ENCODE measurements at regions not wholly inside any gene's neighbourhood (a gene's known extent, or its start where the extent isn't known, plus 50 kb on each side); places are given as distances from the start of the nearest gene placed in this dataset.

DNA sequence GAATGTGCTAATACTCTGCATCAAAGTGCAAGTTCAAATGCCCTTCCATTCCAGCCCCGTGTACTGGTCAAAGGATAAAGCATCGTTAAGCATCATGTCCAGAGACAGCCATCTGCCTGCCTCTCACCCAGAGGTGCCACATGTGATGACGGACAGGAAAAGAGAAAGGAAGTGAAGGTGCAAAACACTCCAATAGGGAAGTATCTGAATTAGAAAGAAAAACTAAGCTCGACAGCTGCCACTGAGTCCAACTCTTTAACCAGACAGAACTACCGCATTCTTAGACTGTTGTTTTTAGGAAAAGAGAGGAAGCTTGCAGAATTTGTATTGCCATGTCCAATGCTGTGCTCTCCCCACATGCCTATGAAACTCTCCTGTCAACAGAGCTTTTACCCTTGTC lies 465.0 kb upstream of the SOX5 start:
- Histone ChIP-seq H3K27ac (ENCODE audit: low read length in 2 of 2) (peak overlapping the region; percentile 46 to 55), H2AFZ (ENCODE audit: insufficient read depth, low read depth, low read length, poor library complexity, severe bottlenecking) (peak overlapping the region; percentile 48), H3K4me1 (ENCODE audit: control insufficient read depth in 2 of 2, insufficient read depth in 2 of 2, low read length in 2 of 2) (peaks cover 34 to 36% of the 10 kb centered on the region in 2 donors), H3K36me3 (replicated peaks in 1 of 2; ENCODE audit: control extremely low read depth in 1 of 2, control insufficient read depth in 1 of 2, extremely low read depth in 1 of 2, insufficient read depth in 2 of 2, low read length in 1 of 2) (no peaks in the 10 kb centered on the region), H3K79me2 (ENCODE audit: control insufficient read depth, insufficient read depth, low read length) (no peaks in the 10 kb centered on the region), H4K20me1 (ENCODE audit: control insufficient read depth, insufficient read depth, low read length, poor library complexity, severe bottlenecking) (no peaks in the 10 kb centered on the region), H3K9me3 (ENCODE audit: control extremely low read depth in 1 of 3, control insufficient read depth in 2 of 3, insufficient read depth in 1 of 3, low read length in 2 of 3) (no peaks in the 10 kb centered on the region), H3K4me2 (replicated peaks; ENCODE audit: low read depth, low read length, poor library complexity, severe bottlenecking) (peak overlapping the region; percentile 54), H3K9ac (ENCODE audit: low read length) (peak overlapping the region; percentile 31), H3K4me3 (ENCODE audit: control extremely low read depth in 1 of 5, extremely low read depth in 1 of 5, insufficient read depth in 1 of 5, low read depth in 2 of 5, low read length in 4 of 5) (peak overlapping the region in 3 of 5 experiments; percentile 3 to 41 (median 27)), H3K27me3 (replicated peaks in 1 of 4; ENCODE audit: control extremely low read depth in 1 of 4, control insufficient read depth in 3 of 4, insufficient read depth in 4 of 4, low read length in 3 of 4) (no peaks in the 10 kb centered on the region)
- ChIA-PET POLR2A (no interaction called here), CTCF (interaction anchor here (1.4 kb wide), 1 partner anchor 54 kb away, joined by 3 read pairs; no protein-coding TSS in a partner anchor)
- peak; percentile 46 for DNase-seq
- Mint-ChIP-seq H3K9me3 (ENCODE audit: insufficient read depth) (peaks cover under 1% of the 10 kb centered on the region), H3K4me3 (peak overlapping the region; percentile 73), H3K4me1 (peaks cover 43% of the 10 kb centered on the region), H3K27me3 (no peaks in the 10 kb centered on the region), H3K27ac (peak overlapping the region; percentile 35)
- 0% methylated on average over 2 of the region's 5 CpGs for WGBS (ENCODE audit: insufficient coverage)
- intact Hi-C loops (cut with micrococcal nuclease): no loop called here
- TF ChIP-seq EZH2 (IDR thresholded peaks at IDR 0.05; ENCODE audit: borderline replicate concordance, insufficient read depth, low read depth, low read length, poor library complexity, severe bottlenecking): no peak
- TF ChIP-seq, protein P1, sequence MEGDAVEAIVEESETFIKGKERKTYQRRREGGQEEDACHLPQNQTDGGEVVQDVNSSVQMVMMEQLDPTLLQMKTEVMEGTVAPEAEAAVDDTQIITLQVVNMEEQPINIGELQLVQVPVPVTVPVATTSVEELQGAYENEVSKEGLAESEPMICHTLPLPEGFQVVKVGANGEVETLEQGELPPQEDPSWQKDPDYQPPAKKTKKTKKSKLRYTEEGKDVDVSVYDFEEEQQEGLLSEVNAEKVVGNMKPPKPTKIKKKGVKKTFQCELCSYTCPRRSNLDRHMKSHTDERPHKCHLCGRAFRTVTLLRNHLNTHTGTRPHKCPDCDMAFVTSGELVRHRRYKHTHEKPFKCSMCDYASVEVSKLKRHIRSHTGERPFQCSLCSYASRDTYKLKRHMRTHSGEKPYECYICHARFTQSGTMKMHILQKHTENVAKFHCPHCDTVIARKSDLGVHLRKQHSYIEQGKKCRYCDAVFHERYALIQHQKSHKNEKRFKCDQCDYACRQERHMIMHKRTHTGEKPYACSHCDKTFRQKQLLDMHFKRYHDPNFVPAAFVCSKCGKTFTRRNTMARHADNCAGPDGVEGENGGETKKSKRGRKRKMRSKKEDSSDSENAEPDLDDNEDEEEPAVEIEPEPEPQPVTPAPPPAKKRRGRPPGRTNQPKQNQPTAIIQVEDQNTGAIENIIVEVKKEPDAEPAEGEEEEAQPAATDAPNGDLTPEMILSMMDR (IDR thresholded peaks at IDR 0.05): no peak
- peak; percentile 33 for ATAC-seq (ENCODE audit: low read depth)

DNA sequence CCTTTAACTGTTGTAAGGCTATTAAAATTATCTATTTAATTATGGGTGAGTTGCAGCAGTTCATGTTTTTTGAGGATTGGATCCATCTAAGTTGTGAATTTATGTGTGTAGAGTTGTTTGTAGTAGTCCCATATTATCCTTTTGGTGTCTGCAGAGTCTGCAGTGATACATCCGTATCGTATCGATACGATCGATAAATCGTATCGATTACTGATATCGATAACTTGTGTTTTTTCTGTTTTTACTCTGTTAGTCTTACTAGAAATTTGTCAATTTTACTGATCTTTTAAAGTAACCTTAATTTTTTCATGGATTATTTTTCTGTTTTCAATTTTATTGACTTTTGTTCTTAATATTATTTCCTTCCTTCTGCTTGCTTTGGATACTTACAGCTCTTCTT lies 462.5 kb upstream of the SOX5 start:
- H3K27me3 Mint-ChIP-seq: no peaks in the 10 kb centered on the region
- TF ChIP-seq, protein P1 (IDR thresholded peaks at IDR 0.05): no peak
- no peak for TF ChIP-seq EZH2 (IDR thresholded peaks at IDR 0.05; ENCODE audit: borderline replicate concordance, insufficient read depth, low read depth, low read length, poor library complexity, severe bottlenecking)
- no peak overlapping the region for H3K27ac Mint-ChIP-seq
- no peak overlapping the region for H3K4me3 Mint-ChIP-seq
- peaks cover 37 to 41% of the 10 kb centered on the region in 2 donors for H3K4me1 ChIP-seq (ENCODE audit: control insufficient read depth in 2 of 2, insufficient read depth in 2 of 2, low read length in 2 of 2)
- ChIA-PET POLR2A (no interaction called here), CTCF (no interaction called here)
- no peak overlapping the region for H3K4me2 ChIP-seq (replicated peaks; ENCODE audit: low read depth, low read length, poor library complexity, severe bottlenecking)
- no peaks in the 10 kb centered on the region for H3K79me2 ChIP-seq (ENCODE audit: control insufficient read depth, insufficient read depth, low read length)
- H4K20me1 ChIP-seq (ENCODE audit: control insufficient read depth, insufficient read depth, low read length, poor library complexity, severe bottlenecking): no peaks in the 10 kb centered on the region
- H3K4me1 Mint-ChIP-seq: peaks cover 55% of the 10 kb centered on the region
- no peaks in the 10 kb centered on the region for H3K9me3 ChIP-seq (ENCODE audit: control extremely low read depth in 1 of 3, control insufficient read depth in 2 of 3, insufficient read depth in 1 of 3, low read length in 2 of 3)
- ATAC-seq (ENCODE audit: low read depth) (no peak), DNase-seq (no peak)
- peaks cover 2% of the 10 kb centered on the region for H3K9me3 Mint-ChIP-seq (ENCODE audit: insufficient read depth)
- H3K27me3 ChIP-seq (replicated peaks in 1 of 4; ENCODE audit: control extremely low read depth in 1 of 4, control insufficient read depth in 3 of 4, insufficient read depth in 4 of 4, low read length in 3 of 4): no peaks in the 10 kb centered on the region
- WGBS (ENCODE audit: insufficient coverage): 97% methylated on average over 5 of the region's 8 CpGs
- no peak overlapping the region for H3K4me3 ChIP-seq (ENCODE audit: control extremely low read depth in 1 of 5, extremely low read depth in 1 of 5, insufficient read depth in 1 of 5, low read depth in 2 of 5, low read length in 4 of 5)
- no peaks in the 10 kb centered on the region for H3K36me3 ChIP-seq (replicated peaks in 1 of 2; ENCODE audit: control extremely low read depth in 1 of 2, control insufficient read depth in 1 of 2, extremely low read depth in 1 of 2, insufficient read depth in 2 of 2, low read length in 1 of 2)
- no peak overlapping the region for H3K27ac ChIP-seq (ENCODE audit: low read length in 2 of 2)
- no peak overlapping the region for H2AFZ ChIP-seq (ENCODE audit: insufficient read depth, low read depth, low read length, poor library complexity, severe bottlenecking)
- H3K9ac ChIP-seq (ENCODE audit: low read length): no peak overlapping the region
- intact Hi-C loops (cut with micrococcal nuclease): no loop called here
